WTC11 (cell line): ENCODE measurements at regions not wholly inside any gene's neighbourhood (a gene's known extent, or its start where the extent isn't known, plus 50 kb on each side); places are given as distances from the start of the nearest gene placed in this dataset.

Experiments
- ATAC-seq: fragments of 200-7000 bp; cut with Tn5 transposase; 2 replicates; pipeline ENCODE4 v1.10.0; 2021; ENCODE audit warnings: mild to moderate bottlenecking, moderate library complexity
- CTCF ChIA-PET: fragments of 300-600 bp; sonication (Branson Sonifier 250); formaldehyde crosslinking; loops from one replicate; lab custom pipeline; 2021; ENCODE audit warnings: antibody characterized with exemption; lab: Charles Lee
- POLR2A ChIA-PET: fragments of 350-600 bp; sonication (Branson Sonifier 250); formaldehyde crosslinking; loops from one replicate; lab custom pipeline; 2021; ENCODE audit warnings: antibody characterized with exemption; lab: Charles Lee
- DNase-seq: peaks from one replicate; pipeline ENCODE4 v3.0.0; 2021; ENCODE audit warnings: low spot score
- H3K27ac Mint-ChIP-seq: 2 replicates; pipeline ENCODE4 v1.8.0; 2021; ENCODE audit warnings: mixed read lengths
- H3K27me3 Mint-ChIP-seq: 2 replicates; pipeline ENCODE4 v1.8.0; 2021; ENCODE audit warnings: low read depth, mild to moderate bottlenecking, moderate library complexity, mixed read lengths
- H3K36me3 Mint-ChIP-seq: 2 replicates; pipeline ENCODE4 v1.8.0; 2021; ENCODE audit warnings: mixed read lengths
- H3K4me1 Mint-ChIP-seq: 2 replicates; pipeline ENCODE4 v1.8.0; 2022; ENCODE audit warnings: mixed read lengths
- H3K4me3 Mint-ChIP-seq: 2 replicates; pipeline ENCODE4 v1.8.0; 2021; ENCODE audit warnings: mild to moderate bottlenecking, moderate library complexity, mixed read lengths
- H3K9me3 Mint-ChIP-seq: 2 replicates; pipeline ENCODE4 v1.8.0; 2021; ENCODE audit warnings: mixed read lengths
- ATF1 ChIP-seq: sonication (generic); formaldehyde crosslinking; IDR thresholded peaks from 2 replicates; pipeline ENCODE4 v1.8.1; 2023; ENCODE audit warnings: mild to moderate bottlenecking, moderate library complexity, missing genetic modification reagents
- FOXP1 ChIP-seq: sonication (generic); formaldehyde crosslinking; IDR thresholded peaks from 2 replicates; pipeline ENCODE4 v1.8.0; 2022; ENCODE audit warnings: missing genetic modification reagents, mild to moderate bottlenecking, moderate library complexity, borderline replicate concordance
- JUN ChIP-seq: sonication (generic); formaldehyde crosslinking; IDR thresholded peaks from 2 replicates; pipeline ENCODE4 v1.8.0; 2023; ENCODE audit warnings: mild to moderate bottlenecking, missing genetic modification reagents
- KAT7 ChIP-seq: sonication (generic); formaldehyde crosslinking; IDR thresholded peaks from 2 replicates; pipeline ENCODE4 v1.8.1; 2023; ENCODE audit warnings: missing genetic modification reagents, mild to moderate bottlenecking, borderline replicate concordance
- MAX ChIP-seq: sonication (generic); formaldehyde crosslinking; IDR thresholded peaks from 2 replicates; pipeline ENCODE4 v1.8.0; 2022; ENCODE audit warnings: mild to moderate bottlenecking, missing genetic modification reagents
- MYBL2 ChIP-seq: sonication (generic); formaldehyde crosslinking; IDR thresholded peaks from 2 replicates; pipeline ENCODE4 v1.8.1; 2023; ENCODE audit warnings: mild to moderate bottlenecking, moderate library complexity, missing genetic modification reagents
- PRRX2 ChIP-seq: fragments of 250-450 bp; sonication (Bioruptor Pico); IDR thresholded peaks from 2 replicates; pipeline ENCODE4 v1.8.0; 2021; ENCODE audit warnings: mild to moderate bottlenecking
- RELA ChIP-seq: sonication (generic); formaldehyde crosslinking; IDR thresholded peaks from 2 replicates; pipeline ENCODE4 v1.8.1; 2022; ENCODE audit warnings: missing genetic modification reagents, mild to moderate bottlenecking, borderline replicate concordance
- RORB ChIP-seq: fragments of 250-450 bp; sonication (Bioruptor Pico); IDR thresholded peaks from 2 replicates; pipeline ENCODE4 v1.9.0; 2021; ENCODE audit warnings: mild to moderate bottlenecking
- SMAD3 ChIP-seq: sonication (generic); formaldehyde crosslinking; IDR thresholded peaks from 2 replicates; pipeline ENCODE4 v1.8.0; 2022; ENCODE audit warnings: missing genetic modification reagents, mild to moderate bottlenecking, borderline replicate concordance
- SP1 ChIP-seq: sonication (generic); formaldehyde crosslinking; conservative IDR thresholded peaks from 2 replicates; pipeline ENCODE4 v1.8.1; 2022; ENCODE audit warnings: missing genetic modification reagents
- STAT6 ChIP-seq: sonication (generic); formaldehyde crosslinking; conservative IDR thresholded peaks from 2 replicates; pipeline ENCODE4 v1.8.1; 2023; ENCODE audit warnings: mild to moderate bottlenecking, low read depth, missing genetic modification reagents, moderate library complexity
- TEAD4 ChIP-seq: sonication (generic); formaldehyde crosslinking; IDR thresholded peaks from 2 replicates; pipeline ENCODE4 v1.8.0; 2022; ENCODE audit warnings: mild to moderate bottlenecking, missing genetic modification reagents
- ZNF121 ChIP-seq: sonication (generic); formaldehyde crosslinking; IDR thresholded peaks from 2 replicates; pipeline ENCODE4 v1.8.0; 2023; ENCODE audit warnings: missing genetic modification reagents
- ZNF138 ChIP-seq: sonication (generic); formaldehyde crosslinking; conservative IDR thresholded peaks from 2 replicates; pipeline ENCODE4 v1.8.1; 2022; ENCODE audit warnings: mild to moderate bottlenecking, moderate library complexity, missing genetic modification reagents
- ZNF416 ChIP-seq: fragments of 250-450 bp; sonication (Bioruptor Pico); IDR thresholded peaks from 2 replicates; pipeline ENCODE4 v1.9.0; 2021; ENCODE audit warnings: mild to moderate bottlenecking, inconsistent platforms
- ZNF532 ChIP-seq: fragments of 250-450 bp; sonication (Bioruptor Pico); IDR thresholded peaks from 2 replicates; pipeline ENCODE4 v1.9.0; 2021; ENCODE audit warnings: mild to moderate bottlenecking, borderline replicate concordance
- TF ChIP-seq, protein P1 (sequence below): sonication (generic); formaldehyde crosslinking; IDR thresholded peaks from 2 replicates; pipeline ENCODE4 v1.8.1; 2023; ENCODE audit warnings: mild to moderate bottlenecking, missing genetic modification reagents
- TF ChIP-seq, protein P2 (sequence below): sonication (generic); formaldehyde crosslinking; IDR thresholded peaks from 2 replicates; pipeline ENCODE4 v1.8.0; 2022; ENCODE audit warnings: mild to moderate bottlenecking, missing genetic modification reagents
- TF ChIP-seq, protein P3 (sequence below): sonication (generic); formaldehyde crosslinking; IDR thresholded peaks from 2 replicates; pipeline ENCODE4 v1.8.1; 2022; ENCODE audit warnings: mild to moderate bottlenecking, missing genetic modification reagents, moderate library complexity, borderline replicate concordance

DNA sequence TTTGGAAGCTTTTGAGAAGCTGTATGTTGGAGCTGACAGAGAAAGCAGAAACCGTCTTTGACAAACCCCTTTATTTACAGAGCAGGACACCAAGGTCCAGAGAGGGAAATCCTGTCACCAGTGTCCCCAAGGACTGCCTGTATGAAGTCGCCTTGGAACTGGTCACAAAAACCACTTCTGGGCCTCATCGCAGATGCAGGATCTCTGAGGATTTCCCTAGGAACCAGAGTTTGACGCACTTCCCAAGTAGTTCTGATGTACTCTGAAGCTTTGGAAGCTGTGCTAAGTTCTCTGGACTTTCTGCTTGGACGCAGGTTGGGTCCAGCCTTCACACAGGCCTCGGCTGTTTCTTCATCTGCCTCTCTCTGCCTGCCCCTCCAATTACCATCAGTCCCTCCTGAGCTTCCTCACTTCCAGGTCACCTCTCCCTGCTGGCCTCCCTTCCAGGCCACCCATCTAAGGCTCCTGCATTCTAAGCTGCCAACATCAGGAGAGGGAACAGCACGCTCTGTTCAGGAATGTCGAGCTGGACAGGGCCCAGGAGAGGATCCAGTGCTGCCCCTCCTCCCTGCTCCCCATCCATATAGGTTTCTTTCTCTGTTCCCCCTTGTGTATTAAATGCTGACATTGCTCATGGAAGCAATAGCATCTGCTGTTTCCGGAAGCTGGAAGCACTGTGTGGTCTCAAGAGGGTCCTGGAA is 270.8 kb downstream of the OPA1 start:
- Mint-ChIP-seq H3K27ac (no peak overlapping the region), H3K4me3 (no peak overlapping the region), H3K9me3 (no peaks in the 10 kb centered on the region), H3K4me1 (peaks cover 18% of the 10 kb centered on the region), H3K27me3 (peaks cover 23% of the 10 kb centered on the region), H3K36me3 (no peaks in the 10 kb centered on the region)
- ChIA-PET POLR2A (no interaction called here), CTCF (interaction anchor here (0.6 to 1.2 kb wide), 2 partner anchors 9 to 452 kb away, joined by 3 to 4 read pairs; no protein-coding TSS in a partner anchor)
- ATAC-seq (peak; percentile 53), DNase-seq (no peak)
- TF ChIP-seq TEAD4 (CRISPR knock-in tag), result no peak
- no peak for TF ChIP-seq SP1 (CRISPR knock-in tag)
- no peak for TF ChIP-seq MAX (CRISPR knock-in tag)
- TF ChIP-seq JUN (CRISPR knock-in tag), result no peak
- no peak for TF ChIP-seq ZNF416
- TF ChIP-seq PRRX2 (CRISPR knock-in tag), result no peak
- no peak for TF ChIP-seq RORB (CRISPR knock-in tag)
- TF ChIP-seq MYBL2 (CRISPR knock-in tag), result no peak
- no peak for TF ChIP-seq ZNF121 (CRISPR knock-in tag)
- TF ChIP-seq, protein P1, sequence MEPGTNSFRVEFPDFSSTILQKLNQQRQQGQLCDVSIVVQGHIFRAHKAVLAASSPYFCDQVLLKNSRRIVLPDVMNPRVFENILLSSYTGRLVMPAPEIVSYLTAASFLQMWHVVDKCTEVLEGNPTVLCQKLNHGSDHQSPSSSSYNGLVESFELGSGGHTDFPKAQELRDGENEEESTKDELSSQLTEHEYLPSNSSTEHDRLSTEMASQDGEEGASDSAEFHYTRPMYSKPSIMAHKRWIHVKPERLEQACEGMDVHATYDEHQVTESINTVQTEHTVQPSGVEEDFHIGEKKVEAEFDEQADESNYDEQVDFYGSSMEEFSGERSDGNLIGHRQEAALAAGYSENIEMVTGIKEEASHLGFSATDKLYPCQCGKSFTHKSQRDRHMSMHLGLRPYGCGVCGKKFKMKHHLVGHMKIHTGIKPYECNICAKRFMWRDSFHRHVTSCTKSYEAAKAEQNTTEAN (CRISPR knock-in tag), result no peak
- TF ChIP-seq KAT7, result no peak

DNA sequence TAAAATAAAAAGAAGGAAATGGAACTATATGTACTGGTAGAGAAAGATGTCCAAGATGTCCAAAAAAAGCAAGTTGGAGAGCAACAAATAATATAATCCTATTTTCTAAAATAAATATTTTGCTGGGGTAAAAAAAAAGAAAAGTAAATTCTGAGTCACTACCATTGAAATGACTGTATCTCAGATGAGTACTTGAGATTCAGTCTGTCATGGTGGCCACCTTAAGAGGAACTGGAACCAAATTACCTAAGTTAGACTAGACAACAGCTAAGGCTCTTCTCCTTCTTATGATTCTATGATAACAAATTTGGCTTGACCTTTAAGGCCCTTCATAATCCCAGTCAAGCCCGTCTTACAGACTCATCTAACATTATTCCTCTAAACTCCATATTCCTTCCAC is 270.6 kb upstream of the HES1 start:
- H3K9me3 Mint-ChIP-seq, result no peaks in the 10 kb centered on the region
- ChIA-PET POLR2A (no interaction called here), CTCF (interaction anchor here (1.2 kb wide), 1 partner anchor 10 kb away, joined by 4 read pairs; no protein-coding TSS in a partner anchor)
- H3K27ac Mint-ChIP-seq, result no peak overlapping the region
- peaks cover 29% of the 10 kb centered on the region for H3K4me1 Mint-ChIP-seq
- DNase-seq (no peak), ATAC-seq (no peak)
- H3K4me3 Mint-ChIP-seq, result no peak overlapping the region
- H3K27me3 Mint-ChIP-seq, result peaks cover 39% of the 10 kb centered on the region
- H3K36me3 Mint-ChIP-seq, result no peaks in the 10 kb centered on the region
- TF ChIP-seq ATF1 (CRISPR knock-in tag), result no peak
- TF ChIP-seq, protein P2, sequence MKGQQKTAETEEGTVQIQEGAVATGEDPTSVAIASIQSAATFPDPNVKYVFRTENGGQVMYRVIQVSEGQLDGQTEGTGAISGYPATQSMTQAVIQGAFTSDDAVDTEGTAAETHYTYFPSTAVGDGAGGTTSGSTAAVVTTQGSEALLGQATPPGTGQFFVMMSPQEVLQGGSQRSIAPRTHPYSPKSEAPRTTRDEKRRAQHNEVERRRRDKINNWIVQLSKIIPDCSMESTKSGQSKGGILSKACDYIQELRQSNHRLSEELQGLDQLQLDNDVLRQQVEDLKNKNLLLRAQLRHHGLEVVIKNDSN (CRISPR knock-in tag), result no peak
- no peak for TF ChIP-seq STAT6
- no peak for TF ChIP-seq ZNF138
- TF ChIP-seq, protein P3, sequence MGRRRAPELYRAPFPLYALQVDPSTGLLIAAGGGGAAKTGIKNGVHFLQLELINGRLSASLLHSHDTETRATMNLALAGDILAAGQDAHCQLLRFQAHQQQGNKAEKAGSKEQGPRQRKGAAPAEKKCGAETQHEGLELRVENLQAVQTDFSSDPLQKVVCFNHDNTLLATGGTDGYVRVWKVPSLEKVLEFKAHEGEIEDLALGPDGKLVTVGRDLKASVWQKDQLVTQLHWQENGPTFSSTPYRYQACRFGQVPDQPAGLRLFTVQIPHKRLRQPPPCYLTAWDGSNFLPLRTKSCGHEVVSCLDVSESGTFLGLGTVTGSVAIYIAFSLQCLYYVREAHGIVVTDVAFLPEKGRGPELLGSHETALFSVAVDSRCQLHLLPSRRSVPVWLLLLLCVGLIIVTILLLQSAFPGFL, result no peak
- no peak for TF ChIP-seq FOXP1 (CRISPR knock-in tag)
- TF ChIP-seq RELA (CRISPR knock-in tag), result no peak
- no peak for TF ChIP-seq TEAD4 (CRISPR knock-in tag)
- TF ChIP-seq SMAD3, result no peak
- TF ChIP-seq ZNF532, result no peak
